ENCODE measurements at regions not wholly inside any gene's neighbourhood (a gene's known extent, or its start where the extent isn't known, plus 50 kb on each side); places are given as distances from the start of the nearest gene placed in this dataset.

- TF ChIP-seq CTCF (IDR thresholded peaks at IDR 0.05; ENCODE audit: poor library complexity, severe bottlenecking), result no peak
- TF ChIP-seq EP300 (conservative IDR thresholded peaks at IDR 0.05; ENCODE audit: poor library complexity, severe bottlenecking), result no peak
- TF ChIP-seq EZH2 (IDR thresholded peaks at IDR 0.05; ENCODE audit: borderline replicate concordance, insufficient read depth, low read length, poor library complexity, severe bottlenecking), result no peak
These were observed 198.0 kb upstream of the EEA1 start for GRCh38 chr12:93127107-93127560.

Measured in neural cell (in vitro differentiated cells).